Left ventricle myocardium inferior (tissue), 1 donor: ENCODE measurements at regions not wholly inside any gene's neighbourhood (a gene's known extent, or its start where the extent isn't known, plus 50 kb on each side); places are given as distances from the start of the nearest gene placed in this dataset.

Experiments
- DNase-seq: peaks from one replicate; pipeline ENCODE4 v3.0.0-alpha.2; 2020
- H3K27ac ChIP-seq: fragments of 200-600 bp; replicated peaks from 2 replicates; pipeline ENCODE4 v1.8.0; 2021
- H3K27me3 ChIP-seq: fragments of 200-600 bp; 2 replicates; pipeline ENCODE4 v1.8.0; 2021; ENCODE audit warnings: low read depth
- H3K36me3 ChIP-seq: fragments of 200-600 bp; 2 replicates; pipeline ENCODE4 v1.8.0; 2021
- H3K4me1 ChIP-seq: fragments of 200-600 bp; 2 replicates; pipeline ENCODE4 v1.8.0; 2021
- H3K4me3 ChIP-seq: fragments of 200-600 bp; 2 replicates; pipeline ENCODE4 v1.8.0; 2021; ENCODE audit warnings: mild to moderate bottlenecking, moderate library complexity
- H3K9me3 ChIP-seq: fragments of 200-600 bp; replicated peaks from 2 replicates; pipeline ENCODE4 v1.8.0; 2021
- CTCF ChIP-seq: fragments of 200-600 bp; IDR thresholded peaks from 2 replicates; pipeline ENCODE4 v1.8.0; 2021; ENCODE audit warnings: antibody characterized with exemption, mild to moderate bottlenecking, borderline replicate concordance
- intact Hi-C: fragments of 100-400 bp; cut with micrococcal nuclease; formaldehyde crosslinking; loops from one replicate; pipeline ENCODE4 v1.11.0; 2022
- donor health status: DM: no; HTN: yes; CAD: no; lungs with severe emphysema.

GRCh38 chrX:98065151-98065550 lies 1181.4 kb downstream of the RPA4 start:
- intact Hi-C loops = no loop called here
- Histone ChIP-seq H3K4me1 (no peaks in the 10 kb centered on the region), H3K36me3 (no peaks in the 10 kb centered on the region), H3K9me3 (no peaks in the 10 kb centered on the region), H3K4me3 (no peak overlapping the region), H3K27ac (no peak overlapping the region), H3K27me3 (no peaks in the 10 kb centered on the region)
- no peak for DNase-seq
- TF ChIP-seq CTCF = no peak

- H3K27ac ChIP-seq = no peak overlapping the region
- H3K4me1 ChIP-seq = no peaks in the 10 kb centered on the region
- H3K9me3 ChIP-seq = no peaks in the 10 kb centered on the region
- H3K4me3 ChIP-seq = no peak overlapping the region
- DNase-seq = no peak
- no peaks in the 10 kb centered on the region for H3K27me3 ChIP-seq
- intact Hi-C loops = no loop called here
- no peaks in the 10 kb centered on the region for H3K36me3 ChIP-seq
- no peak for TF ChIP-seq CTCF
Measured at GRCh38 chrX:98067611-98068010, 1183.9 kb downstream of the RPA4 start.

GRCh38 chrX:98068024-98068580 lies 1184.4 kb downstream of the RPA4 start:
- Histone ChIP-seq H3K4me1 (no peaks in the 10 kb centered on the region), H3K27ac (no peak overlapping the region), H3K27me3 (no peaks in the 10 kb centered on the region), H3K9me3 (no peaks in the 10 kb centered on the region), H3K36me3 (no peaks in the 10 kb centered on the region), H3K4me3 (no peak overlapping the region)
- intact Hi-C loops = no loop called here
- no peak for DNase-seq
- no peak for TF ChIP-seq CTCF

- no peak for DNase-seq
- H3K9me3 ChIP-seq = no peaks in the 10 kb centered on the region
- H3K27me3 ChIP-seq = no peaks in the 10 kb centered on the region
- H3K27ac ChIP-seq = no peak overlapping the region
- intact Hi-C loops = no loop called here
- TF ChIP-seq CTCF = no peak
- H3K36me3 ChIP-seq = no peaks in the 10 kb centered on the region
- no peak overlapping the region for H3K4me3 ChIP-seq
- no peaks in the 10 kb centered on the region for H3K4me1 ChIP-seq
Measured at GRCh38 chrX:98071331-98071730, 1187.6 kb downstream of the RPA4 start.

GRCh38 chrX:98077440-98077839 lies 1193.7 kb downstream of the RPA4 start:
- Histone ChIP-seq H3K36me3 (no peaks in the 10 kb centered on the region), H3K4me1 (no peaks in the 10 kb centered on the region), H3K4me3 (no peak overlapping the region), H3K9me3 (no peaks in the 10 kb centered on the region), H3K27me3 (no peaks in the 10 kb centered on the region), H3K27ac (no peak overlapping the region)
- no peak for TF ChIP-seq CTCF
- DNase-seq = no peak
- intact Hi-C loops = no loop called here

GRCh38 chrX:98111684-98112083 lies 1228.0 kb downstream of the RPA4 start:
- Histone ChIP-seq H3K27me3 (no peaks in the 10 kb centered on the region), H3K4me1 (no peaks in the 10 kb centered on the region), H3K36me3 (no peaks in the 10 kb centered on the region), H3K27ac (no peak overlapping the region), H3K9me3 (no peaks in the 10 kb centered on the region), H3K4me3 (no peak overlapping the region)
- intact Hi-C loops = no loop called here
- TF ChIP-seq CTCF = no peak
- no peak for DNase-seq
